Activated B cell treated with CpG ODN at 0.5 μM for 24 hours (primary cell): ENCODE measurements at regions not wholly inside any gene's neighbourhood (a gene's known extent, or its start where the extent isn't known, plus 50 kb on each side); places are given as distances from the start of the nearest gene placed in this dataset.

ENCODE experiments used
- ATAC-seq: fragments of 200-7000 bp; cut with Tn5 transposase; one replicate; pipeline ENCODE4 v1.10.0; 2021; ENCODE audit warnings: low read depth, mild to moderate bottlenecking, moderate library complexity
- CTCF ChIA-PET: fragments of 350-600 bp; sonication (Branson Sonifier 250); formaldehyde crosslinking; loops from one replicate; lab custom pipeline; 2021; ENCODE audit warnings: antibody characterized with exemption; lab: Charles Lee
- POLR2A ChIA-PET: fragments of 350-600 bp; sonication (Branson Sonifier 250); formaldehyde crosslinking; loops from one replicate; lab custom pipeline; 2021; ENCODE audit warnings: antibody characterized with exemption; lab: Charles Lee
- DNase-seq: peaks from one replicate; pipeline ENCODE4 v3.0.0; 2022
- H3K27ac Mint-ChIP-seq: one replicate; pipeline ENCODE4 v1.8.0; 2020; ENCODE audit warnings: mixed read lengths
- H3K27me3 Mint-ChIP-seq: one replicate; pipeline ENCODE4 v1.8.0; 2021; ENCODE audit warnings: mixed read lengths
- H3K36me3 Mint-ChIP-seq: one replicate; pipeline ENCODE4 v1.8.0; 2021; ENCODE audit warnings: low read depth, mixed read lengths
- H3K4me1 Mint-ChIP-seq: one replicate; pipeline ENCODE4 v1.8.0; 2021; ENCODE audit warnings: mixed read lengths
- H3K4me3 Mint-ChIP-seq: one replicate; pipeline ENCODE4 v1.8.0; 2020; ENCODE audit warnings: mild to moderate bottlenecking, mixed read lengths
- H3K9me3 Mint-ChIP-seq: one replicate; pipeline ENCODE4 v1.8.0; 2020; ENCODE audit warnings: mixed read lengths
- CTCF ChIP-seq: fragments of 200-600 bp; IDR thresholded peaks from one replicate; pipeline ENCODE4 v1.8.0; 2022; ENCODE audit warnings: antibody characterized with exemption, mild to moderate bottlenecking
- intact Hi-C: fragments of 100-400 bp; cut with micrococcal nuclease; formaldehyde crosslinking; loops from one replicate; pipeline ENCODE4 v1.15.1; 2024

GRCh38 chr6:125544819-125545218 is 204.6 kb upstream of the HEY2 start:
- ATAC-seq (no peak), DNase-seq (no peak)
- Mint-ChIP-seq H3K36me3 (no peaks in the 10 kb centered on the region), H3K27me3 (peaks cover 7% of the 10 kb centered on the region), H3K4me3 (no peak overlapping the region), H3K9me3 (no peaks in the 10 kb centered on the region), H3K27ac (no peak overlapping the region), H3K4me1 (no peaks in the 10 kb centered on the region)
- TF ChIP-seq CTCF: no peak
- ChIA-PET CTCF (no interaction called here), POLR2A (no interaction called here)
- intact Hi-C loops: no loop called here

- Mint-ChIP-seq H3K36me3 (no peaks in the 10 kb centered on the region), H3K27me3 (peaks cover 9% of the 10 kb centered on the region), H3K4me3 (no peak overlapping the region), H3K4me1 (no peaks in the 10 kb centered on the region), H3K9me3 (no peaks in the 10 kb centered on the region), H3K27ac (no peak overlapping the region)
- intact Hi-C loops: no loop called here
- ATAC-seq (no peak), DNase-seq (no peak)
- ChIA-PET POLR2A (no interaction called here), CTCF (no interaction called here)
- no peak for TF ChIP-seq CTCF
Observed at GRCh38 chr6:125546841-125547251, 202.6 kb upstream of the HEY2 start.

- Mint-ChIP-seq H3K27ac (no peak overlapping the region), H3K27me3 (peaks cover 9% of the 10 kb centered on the region), H3K4me3 (no peak overlapping the region), H3K36me3 (no peaks in the 10 kb centered on the region), H3K4me1 (no peaks in the 10 kb centered on the region), H3K9me3 (no peaks in the 10 kb centered on the region)
- DNase-seq (no peak), ATAC-seq (no peak)
- intact Hi-C loops: no loop called here
- CTCF ChIA-PET: interaction anchor here (1.2 kb wide), 1 partner anchor 200 kb away, joined by 4 read pairs; no protein-coding TSS in a partner anchor
- TF ChIP-seq CTCF: no peak
- POLR2A ChIA-PET: no interaction called here
Observed at GRCh38 chr6:125547381-125547780, 202.1 kb upstream of the HEY2 start.

- no peak for ATAC-seq
- ChIA-PET CTCF (no interaction called here), POLR2A (no interaction called here)
- H3K4me1 Mint-ChIP-seq: no peaks in the 10 kb centered on the region
- H3K9me3 Mint-ChIP-seq: no peaks in the 10 kb centered on the region
- peaks cover 7% of the 10 kb centered on the region for H3K27me3 Mint-ChIP-seq
- DNase-seq: no peak
- no peak for TF ChIP-seq CTCF
- H3K27ac Mint-ChIP-seq: no peak overlapping the region
- intact Hi-C loops: no loop called here
- no peaks in the 10 kb centered on the region for H3K36me3 Mint-ChIP-seq
- no peak overlapping the region for H3K4me3 Mint-ChIP-seq
Observed at GRCh38 chr6:125549202-125549884, 200.1 kb upstream of the HEY2 start.

GRCh38 chr6:125550892-125551291 is 198.5 kb upstream of the HEY2 start:
- H3K4me3 Mint-ChIP-seq: no peak overlapping the region
- no peak for TF ChIP-seq CTCF
- no peaks in the 10 kb centered on the region for H3K9me3 Mint-ChIP-seq
- H3K36me3 Mint-ChIP-seq: no peaks in the 10 kb centered on the region
- no peaks in the 10 kb centered on the region for H3K4me1 Mint-ChIP-seq
- DNase-seq (no peak), ATAC-seq (no peak)
- POLR2A ChIA-PET: no interaction called here
- H3K27ac Mint-ChIP-seq: no peak overlapping the region
- peaks cover 9% of the 10 kb centered on the region for H3K27me3 Mint-ChIP-seq
- intact Hi-C loops: no loop called here
- CTCF ChIA-PET: no interaction called here
